OCI-LY3 (cell line): ENCODE measurements at regions not wholly inside any gene's neighbourhood (a gene's known extent, or its start where the extent isn't known, plus 50 kb on each side); places are given as distances from the start of the nearest gene placed in this dataset.

Experiments
- CTCF ChIP-seq: fragments of 200-600, 300-600 bp; sonication (generic); IDR thresholded peaks from 2 replicates; pipeline ENCODE4 v1.5.1; 2014; ENCODE audit warnings: antibody characterized with exemption, low read length, low read depth
- EZH2phosphoT487 ChIP-seq: fragments of 200-600 bp; shearing (Covaris generic); IDR thresholded peaks from 2 replicates; pipeline ENCODE4 v1.6.1; 2018; ENCODE audit warnings: antibody characterized with exemption, mixed run types, low read depth

- TF ChIP-seq CTCF (no peak), EZH2phosphoT487 (no peak)
Observed at GRCh38 chrX:146956760-146957159, 142.2 kb upstream of the CXorf51A start.
